ENCODE measurements at regions not wholly inside any gene's neighbourhood (a gene's known extent, or its start where the extent isn't known, plus 50 kb on each side); places are given as distances from the start of the nearest gene placed in this dataset.

GRCh38 chr15:53447742-53448141, 311.7 kb downstream of the WDR72 start:
- Histone ChIP-seq H3K4me3 (ENCODE audit: low read length) (no peak overlapping the region), H3K27me3 (ENCODE audit: insufficient read depth, low read length, poor library complexity, severe bottlenecking) (no peaks in the 10 kb centered on the region), H3K9me3 (ENCODE audit: low read length) (no peaks in the 10 kb centered on the region), H3K36me3 (ENCODE audit: insufficient read depth, low read length) (no peaks in the 10 kb centered on the region), H3K4me1 (ENCODE audit: insufficient read depth, low read length) (no peaks in the 10 kb centered on the region), H3K27ac (ENCODE audit: low read depth, low read length) (no peak overlapping the region)
- Mint-ChIP-seq H3K9me3 (peaks cover 0 to 2% (median 0%) of the 10 kb centered on the region in 5 donors), H3K27me3 (no peaks in the 10 kb centered on the region), H3K27ac (no peak overlapping the region), H3K36me3 (no peaks in the 10 kb centered on the region), H3K4me1 (no peaks in the 10 kb centered on the region), H3K4me3 (no peak overlapping the region)
- CTCF ChIA-PET: no interaction called here
- no peak for DNase-seq
- POLR2A ChIA-PET: no interaction called here

GRCh38 chr15:53447053-53447574, 312.3 kb downstream of the WDR72 start:
- no peak overlapping the region for H3K4me3 ChIP-seq (ENCODE audit: low read length)
- no peak overlapping the region for H3K4me3 Mint-ChIP-seq
- H3K36me3 Mint-ChIP-seq: no peaks in the 10 kb centered on the region
- H3K9me3 Mint-ChIP-seq: peaks cover 0 to 2% (median 0%) of the 10 kb centered on the region in 5 donors
- H3K36me3 ChIP-seq (ENCODE audit: insufficient read depth, low read length): no peaks in the 10 kb centered on the region
- H3K4me1 ChIP-seq (ENCODE audit: insufficient read depth, low read length): no peaks in the 10 kb centered on the region
- ChIA-PET CTCF (no interaction called here), POLR2A (no interaction called here)
- no peak overlapping the region for H3K27ac Mint-ChIP-seq
- H3K4me1 Mint-ChIP-seq: no peaks in the 10 kb centered on the region
- no peaks in the 10 kb centered on the region for H3K27me3 ChIP-seq (ENCODE audit: insufficient read depth, low read length, poor library complexity, severe bottlenecking)
- no peaks in the 10 kb centered on the region for H3K27me3 Mint-ChIP-seq
- no peaks in the 10 kb centered on the region for H3K9me3 ChIP-seq (ENCODE audit: low read length)
- no peak overlapping the region for H3K27ac ChIP-seq (ENCODE audit: low read depth, low read length)
- DNase-seq: no peak

GRCh38 chr15:53446376-53446775, 313.1 kb downstream of the WDR72 start:
- Mint-ChIP-seq H3K9me3 (peaks cover 0 to 2% (median 0%) of the 10 kb centered on the region in 5 donors), H3K36me3 (no peaks in the 10 kb centered on the region), H3K4me3 (no peak overlapping the region), H3K27ac (no peak overlapping the region), H3K27me3 (no peaks in the 10 kb centered on the region), H3K4me1 (no peaks in the 10 kb centered on the region)
- CTCF ChIA-PET: no interaction called here
- no peak overlapping the region for H3K4me3 ChIP-seq (ENCODE audit: low read length)
- no peaks in the 10 kb centered on the region for H3K9me3 ChIP-seq (ENCODE audit: low read length)
- no peaks in the 10 kb centered on the region for H3K36me3 ChIP-seq (ENCODE audit: insufficient read depth, low read length)
- POLR2A ChIA-PET: no interaction called here
- no peak for DNase-seq
- H3K4me1 ChIP-seq (ENCODE audit: insufficient read depth, low read length): no peaks in the 10 kb centered on the region
- H3K27ac ChIP-seq (ENCODE audit: low read depth, low read length): no peak overlapping the region
- H3K27me3 ChIP-seq (ENCODE audit: insufficient read depth, low read length, poor library complexity, severe bottlenecking): no peaks in the 10 kb centered on the region

DNA sequence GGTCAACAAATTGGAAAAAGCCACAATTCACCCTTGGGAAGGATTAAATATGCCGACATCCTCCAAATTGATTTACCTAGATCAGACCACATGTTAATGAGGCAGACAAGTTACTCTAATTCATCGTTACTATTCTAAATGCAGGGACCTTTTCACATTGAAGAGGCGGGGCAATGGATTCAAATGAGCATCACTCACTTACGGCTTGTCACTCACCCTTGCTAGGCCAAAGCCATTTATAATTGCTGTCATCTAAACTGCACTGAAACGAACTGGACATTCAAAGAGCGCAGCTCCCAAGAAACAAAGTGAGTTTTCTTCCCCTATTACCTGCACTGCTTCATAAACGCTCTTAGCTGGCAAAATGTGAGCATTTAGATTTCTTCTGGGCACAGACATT, 313.9 kb downstream of the WDR72 start:
- H3K27me3 ChIP-seq (ENCODE audit: insufficient read depth, low read length, poor library complexity, severe bottlenecking): no peaks in the 10 kb centered on the region
- H3K4me1 ChIP-seq (ENCODE audit: insufficient read depth, low read length): no peaks in the 10 kb centered on the region
- Mint-ChIP-seq H3K27ac (no peak overlapping the region), H3K4me3 (no peak overlapping the region), H3K9me3 (no peaks in the 10 kb centered on the region), H3K27me3 (no peaks in the 10 kb centered on the region), H3K36me3 (no peaks in the 10 kb centered on the region), H3K4me1 (no peaks in the 10 kb centered on the region)
- no peak overlapping the region for H3K4me3 ChIP-seq (ENCODE audit: low read length)
- CTCF ChIA-PET: no interaction called here
- no peak overlapping the region for H3K27ac ChIP-seq (ENCODE audit: low read depth, low read length)
- no peaks in the 10 kb centered on the region for H3K36me3 ChIP-seq (ENCODE audit: insufficient read depth, low read length)
- POLR2A ChIA-PET: no interaction called here
- DNase-seq: no peak
- H3K9me3 ChIP-seq (ENCODE audit: low read length): no peaks in the 10 kb centered on the region

DNA sequence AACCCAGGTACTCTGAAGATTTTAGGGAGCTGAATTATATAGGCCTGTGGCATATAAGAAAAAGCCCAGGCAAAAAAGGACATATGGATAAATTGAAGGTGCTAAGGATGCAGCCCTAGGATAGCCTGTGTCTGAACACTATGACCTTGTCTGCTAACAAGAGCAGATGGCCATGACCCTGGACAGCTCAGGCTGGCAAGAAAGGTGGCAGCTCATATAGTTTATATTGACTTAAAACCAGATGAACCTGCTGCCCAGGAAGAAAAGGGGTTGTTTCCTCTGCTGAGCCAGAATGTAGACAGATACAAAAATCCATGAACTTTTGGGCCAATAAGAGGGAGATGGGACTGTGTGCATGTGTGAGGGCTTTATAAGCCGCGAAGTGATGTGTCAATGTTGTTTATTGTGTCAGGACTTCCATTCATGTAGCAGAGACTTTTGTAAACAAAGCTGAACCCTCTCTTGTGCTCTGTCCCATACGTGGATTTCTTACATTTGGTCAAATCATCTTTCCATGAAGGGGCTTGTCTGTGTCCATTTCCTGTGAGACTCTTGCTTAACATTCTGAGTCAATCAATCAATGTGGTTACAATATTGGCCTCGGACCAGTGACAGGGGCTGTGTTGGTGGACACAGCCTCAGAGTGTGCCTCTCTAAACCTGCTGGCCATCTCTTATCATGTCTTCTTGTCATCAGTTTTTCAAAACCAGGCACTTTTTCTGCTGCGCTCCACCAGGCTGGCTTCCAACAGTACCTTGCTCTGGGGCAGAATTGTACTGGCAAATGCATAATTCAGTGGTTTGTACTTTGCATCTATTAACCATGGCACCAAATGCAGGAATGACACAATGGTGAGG, 321.2 kb downstream of the WDR72 start:
- CTCF ChIA-PET: no interaction called here
- Mint-ChIP-seq H3K27me3 (no peaks in the 10 kb centered on the region), H3K36me3 (no peaks in the 10 kb centered on the region), H3K4me3 (no peak overlapping the region), H3K27ac (no peak overlapping the region), H3K4me1 (no peaks in the 10 kb centered on the region), H3K9me3 (peaks cover 0 to 5% (median 0%) of the 10 kb centered on the region in 5 donors)
- Histone ChIP-seq H3K4me3 (ENCODE audit: low read length) (no peak overlapping the region), H3K27ac (ENCODE audit: low read depth, low read length) (no peak overlapping the region), H3K36me3 (ENCODE audit: insufficient read depth, low read length) (no peaks in the 10 kb centered on the region), H3K27me3 (ENCODE audit: insufficient read depth, low read length, poor library complexity, severe bottlenecking) (no peaks in the 10 kb centered on the region), H3K4me1 (ENCODE audit: insufficient read depth, low read length) (no peaks in the 10 kb centered on the region), H3K9me3 (ENCODE audit: low read length) (no peaks in the 10 kb centered on the region)
- no peak for DNase-seq
- POLR2A ChIA-PET: no interaction called here

- Histone ChIP-seq H3K27ac (ENCODE audit: low read depth, low read length) (no peak overlapping the region), H3K9me3 (ENCODE audit: low read length) (no peaks in the 10 kb centered on the region), H3K4me1 (ENCODE audit: insufficient read depth, low read length) (no peaks in the 10 kb centered on the region), H3K4me3 (ENCODE audit: low read length) (no peak overlapping the region), H3K36me3 (ENCODE audit: insufficient read depth, low read length) (no peaks in the 10 kb centered on the region), H3K27me3 (ENCODE audit: insufficient read depth, low read length, poor library complexity, severe bottlenecking) (no peaks in the 10 kb centered on the region)
- Mint-ChIP-seq H3K9me3 (peaks cover 0 to 5% (median 0%) of the 10 kb centered on the region in 5 donors), H3K27me3 (peaks cover 0 to 2% of the 10 kb centered on the region in 2 donors), H3K27ac (no peak overlapping the region), H3K4me1 (no peaks in the 10 kb centered on the region), H3K4me3 (no peak overlapping the region), H3K36me3 (no peaks in the 10 kb centered on the region)
- ChIA-PET POLR2A (no interaction called here), CTCF (no interaction called here)
- no peak for DNase-seq
These were observed 322.1 kb downstream of the WDR72 start for GRCh38 chr15:53437366-53437765.

DNA sequence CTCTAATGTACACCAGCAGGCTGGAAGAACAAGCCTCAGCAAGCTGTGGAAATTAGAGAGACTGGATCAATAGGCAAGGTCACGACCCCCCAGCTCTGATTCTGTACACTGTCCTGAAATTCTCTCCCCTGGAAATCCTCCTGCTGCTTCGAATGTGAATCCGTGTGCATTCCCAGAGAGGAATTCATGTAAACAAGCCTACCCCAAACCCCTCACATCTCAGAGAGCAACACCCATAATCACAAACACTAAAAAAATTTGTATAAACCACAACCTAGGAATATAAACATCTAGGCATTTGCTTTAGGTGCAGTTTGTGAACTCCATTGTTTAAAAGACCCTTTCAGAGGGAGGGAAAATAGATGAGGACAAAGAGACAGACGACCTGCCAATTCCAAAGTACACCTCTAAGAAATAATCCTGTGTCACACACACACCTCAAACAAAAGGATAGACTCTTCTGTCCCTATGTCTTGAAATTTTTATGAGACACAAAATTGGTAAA, 325.2 kb downstream of the WDR72 start:
- H3K36me3 ChIP-seq (ENCODE audit: insufficient read depth, low read length): no peaks in the 10 kb centered on the region
- no peak overlapping the region for H3K27ac ChIP-seq (ENCODE audit: low read depth, low read length)
- CTCF ChIA-PET: no interaction called here
- H3K27me3 Mint-ChIP-seq: peaks cover 0 to 2% of the 10 kb centered on the region in 2 donors
- no peak for DNase-seq
- no peak overlapping the region for H3K4me3 Mint-ChIP-seq
- no peaks in the 10 kb centered on the region for H3K36me3 Mint-ChIP-seq
- H3K4me1 ChIP-seq (ENCODE audit: insufficient read depth, low read length): no peaks in the 10 kb centered on the region
- POLR2A ChIA-PET: no interaction called here
- H3K4me1 Mint-ChIP-seq: no peaks in the 10 kb centered on the region
- H3K27me3 ChIP-seq (ENCODE audit: insufficient read depth, low read length, poor library complexity, severe bottlenecking): no peaks in the 10 kb centered on the region
- H3K27ac Mint-ChIP-seq: no peak overlapping the region
- no peaks in the 10 kb centered on the region for H3K9me3 ChIP-seq (ENCODE audit: low read length)
- H3K4me3 ChIP-seq (ENCODE audit: low read length): no peak overlapping the region
- H3K9me3 Mint-ChIP-seq: peaks cover 0 to 11% (median 0%) of the 10 kb centered on the region in 5 donors

DNA sequence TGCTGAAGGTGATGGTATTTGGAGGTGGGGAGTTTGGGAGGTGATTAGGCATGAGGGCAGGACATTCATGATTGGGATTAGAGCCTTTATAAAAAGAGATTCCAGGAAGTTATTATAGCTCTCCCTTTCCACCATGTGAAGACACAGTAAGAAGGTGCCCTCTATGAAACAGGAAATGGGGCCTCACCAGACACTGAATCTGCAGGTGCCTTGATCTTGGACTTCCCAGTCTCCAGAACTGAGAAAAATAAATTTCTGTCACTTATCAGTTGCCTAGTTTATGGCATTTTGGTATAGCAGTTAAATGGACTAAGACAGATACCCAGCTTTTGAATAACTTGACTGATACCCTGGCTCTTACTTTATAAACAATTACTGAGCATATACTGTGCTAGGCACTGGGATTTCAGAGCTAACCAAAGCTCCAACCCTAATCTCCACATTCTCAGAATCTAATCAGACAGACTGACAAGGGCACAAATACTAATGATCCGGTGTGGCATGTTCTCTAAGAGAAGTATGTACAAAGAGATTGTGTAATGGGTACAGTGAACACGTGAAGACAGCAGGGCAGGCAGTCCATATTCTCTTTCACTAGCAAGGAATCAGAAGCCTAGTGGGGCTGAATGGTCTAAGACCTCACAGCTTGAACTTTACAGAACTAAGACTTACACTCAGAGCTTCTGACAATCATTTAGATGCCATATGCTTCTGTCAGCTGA, 343.1 kb downstream of the WDR72 start:
- DNase-seq: no peak
- POLR2A ChIA-PET: no interaction called here
- H3K36me3 Mint-ChIP-seq: no peaks in the 10 kb centered on the region
- H3K9me3 Mint-ChIP-seq: peaks cover 0 to 9% (median 0%) of the 10 kb centered on the region in 5 donors
- CTCF ChIA-PET: no interaction called here
- no peaks in the 10 kb centered on the region for H3K9me3 ChIP-seq (ENCODE audit: low read length)
- H3K4me3 Mint-ChIP-seq: no peak overlapping the region
- H3K4me3 ChIP-seq (ENCODE audit: low read length): no peak overlapping the region
- H3K4me1 ChIP-seq (ENCODE audit: insufficient read depth, low read length): no peaks in the 10 kb centered on the region
- H3K27me3 ChIP-seq (ENCODE audit: insufficient read depth, low read length, poor library complexity, severe bottlenecking): no peaks in the 10 kb centered on the region
- H3K27me3 Mint-ChIP-seq: no peaks in the 10 kb centered on the region
- H3K27ac Mint-ChIP-seq: no peak overlapping the region
- H3K27ac ChIP-seq (ENCODE audit: low read depth, low read length): no peak overlapping the region
- no peaks in the 10 kb centered on the region for H3K4me1 Mint-ChIP-seq
- H3K36me3 ChIP-seq (ENCODE audit: insufficient read depth, low read length): no peaks in the 10 kb centered on the region

All from CD8-positive, alpha-beta memory T cell (primary cell).